H9 (cell line): ENCODE measurements at regions not wholly inside any gene's neighbourhood (a gene's known extent, or its start where the extent isn't known, plus 50 kb on each side); places are given as distances from the start of the nearest gene placed in this dataset.

Source experiments
- DNase-seq: peaks from one replicate; pipeline ENCODE4 v3.0.0-alpha.2; 2017
- H2AFZ ChIP-seq: one replicate; pipeline ENCODE4 v1.6.1; 2013; ENCODE audit warnings: mild to moderate bottlenecking, low read length, control low read depth, moderate library complexity
- H2AK5ac ChIP-seq: 2 replicates; pipeline ENCODE4 v1.6.1; 2013; ENCODE audit warnings: low read length, control low read depth, mixed read lengths; ENCODE audit not compliant: insufficient read length
- H2BK120ac ChIP-seq: one replicate; pipeline ENCODE4 v1.6.1; 2013; ENCODE audit warnings: low read depth, mild to moderate bottlenecking, low read length, control low read depth, inconsistent platforms; ENCODE audit not compliant: poor library complexity, severe bottlenecking
- H2BK12ac ChIP-seq: 2 replicates; pipeline ENCODE4 v1.6.1; 2013; ENCODE audit warnings: low read length, control low read depth, mixed read lengths, low read depth; ENCODE audit not compliant: insufficient read length
- H2BK15ac ChIP-seq: 2 replicates; pipeline ENCODE4 v1.6.1; 2013; ENCODE audit warnings: low read depth, low read length, control low read depth
- H2BK20ac ChIP-seq: one replicate; pipeline ENCODE4 v1.6.1; 2013; ENCODE audit warnings: low read depth, mild to moderate bottlenecking, low read length, control low read depth, inconsistent platforms; ENCODE audit not compliant: poor library complexity, severe bottlenecking
- H2BK5ac ChIP-seq: 2 replicates; pipeline ENCODE4 v1.6.1; 2013; ENCODE audit warnings: low read length, control low read depth, mixed read lengths; ENCODE audit not compliant: insufficient read length
- H3K14ac ChIP-seq: 2 replicates; pipeline ENCODE4 v1.6.1; 2013; ENCODE audit warnings: low read length, control low read depth; ENCODE audit not compliant: insufficient read depth
- H3K18ac ChIP-seq: 2 replicates; pipeline ENCODE4 v1.6.1; 2013; ENCODE audit warnings: low read depth, mild to moderate bottlenecking, mixed read lengths, low read length, control low read depth; ENCODE audit not compliant: insufficient read length
- H3K23ac ChIP-seq: 2 replicates; pipeline ENCODE4 v1.6.1; 2013; ENCODE audit warnings: low read length, control low read depth, mixed read lengths, low read depth; ENCODE audit not compliant: insufficient read length
- H3K23me2 ChIP-seq: 2 replicates; pipeline ENCODE4 v1.6.1; 2013; ENCODE audit warnings: low read depth, mild to moderate bottlenecking, mixed read lengths, low read length, control low read depth; ENCODE audit not compliant: insufficient read length, poor library complexity, severe bottlenecking
- H3K27ac ChIP-seq: 2 replicates; pipeline ENCODE4 v1.5.1; 2013; ENCODE audit warnings: low read length, control low read depth, mixed read lengths, low read depth; ENCODE audit not compliant: insufficient read length
- H3K27me3 ChIP-seq: 2 replicates; pipeline ENCODE4 v1.6.1; 2013; ENCODE audit warnings: low read length, control low read depth, inconsistent platforms; ENCODE audit not compliant: insufficient read depth
- H3K4ac ChIP-seq: 2 replicates; pipeline ENCODE4 v1.6.1; 2013; ENCODE audit warnings: low read depth, mild to moderate bottlenecking, control low read depth, inconsistent platforms, low read length, moderate library complexity
- H3K4me1 ChIP-seq: 2 replicates; pipeline ENCODE4 v1.6.1; 2013; ENCODE audit warnings: low read length, control low read depth, inconsistent platforms; ENCODE audit not compliant: insufficient read depth
- H3K4me2 ChIP-seq: 2 replicates; pipeline ENCODE4 v1.6.1; 2013; ENCODE audit warnings: low read length, control low read depth, mixed read lengths; ENCODE audit not compliant: insufficient read length, insufficient read depth
- H3K56ac ChIP-seq: 2 replicates; pipeline ENCODE4 v1.6.1; 2013; ENCODE audit warnings: low read depth, mild to moderate bottlenecking, mixed read lengths, low read length, control low read depth; ENCODE audit not compliant: insufficient read length
- H3K79me1 ChIP-seq: 2 replicates; pipeline ENCODE4 v1.6.1; 2013; ENCODE audit warnings: low read depth, mild to moderate bottlenecking, moderate library complexity, low read length, control low read depth, inconsistent platforms; ENCODE audit not compliant: insufficient read depth, poor library complexity, severe bottlenecking
- H3K79me2 ChIP-seq: 2 replicates; pipeline ENCODE4 v1.6.1; 2013; ENCODE audit warnings: low read length, control low read depth, inconsistent platforms; ENCODE audit not compliant: insufficient read depth
- H3K9ac ChIP-seq: 2 replicates; pipeline ENCODE4 v1.6.1; 2013; ENCODE audit warnings: low read length, control low read depth, mixed read lengths; ENCODE audit not compliant: insufficient read length; ENCODE audit errors: extremely low read depth
- H3K9me3 ChIP-seq: one replicate; pipeline ENCODE4 v1.6.1; 2013; ENCODE audit warnings: low read depth, low read length, inconsistent platforms; ENCODE audit not compliant: control insufficient read depth
- H3T11ph ChIP-seq: one replicate; pipeline ENCODE4 v1.6.1; 2013; ENCODE audit warnings: mild to moderate bottlenecking, low read length, control low read depth, inconsistent platforms
- H4K20me1 ChIP-seq: one replicate; pipeline ENCODE4 v1.6.1; 2013; ENCODE audit not compliant: control insufficient read depth, insufficient read length, insufficient read depth
- H4K5ac ChIP-seq: 2 replicates; pipeline ENCODE4 v1.6.1; 2013; ENCODE audit warnings: low read depth, mild to moderate bottlenecking, mixed read lengths, low read length, control low read depth; ENCODE audit not compliant: insufficient read length
- H4K8ac ChIP-seq: replicated peaks from 2 replicates; pipeline ENCODE4 v1.6.1; 2013; ENCODE audit warnings: low read length, control low read depth, mixed read lengths, low read depth; ENCODE audit not compliant: insufficient read length
- H4K91ac ChIP-seq: 2 replicates; pipeline ENCODE4 v1.6.1; 2013; ENCODE audit warnings: low read depth, mild to moderate bottlenecking, moderate library complexity, mixed read lengths, low read length, control low read depth; ENCODE audit not compliant: insufficient read length
- H3K27ac Mint-ChIP-seq, 3 experiments: 2 replicates in 2 of 3; 3 replicates in 1 of 3; pipeline ENCODE4 v1.8.0; 2020 to 2021; ENCODE audit warnings: mixed read lengths in 3 of 3, mild to moderate bottlenecking in 1 of 3, moderate library complexity in 1 of 3
- H3K27me3 Mint-ChIP-seq: 2 replicates; pipeline ENCODE4 v1.8.0; 2021; ENCODE audit warnings: low read depth, mild to moderate bottlenecking, moderate library complexity, mixed read lengths
- H3K36me3 Mint-ChIP-seq, 3 experiments: 2 replicates in 2 of 3; 3 replicates in 1 of 3; pipeline ENCODE4 v1.8.0; 2020 to 2021; ENCODE audit warnings: low read depth in 3 of 3, mixed read lengths in 3 of 3; ENCODE audit not compliant: insufficient read depth in 1 of 3
- H3K4me1 Mint-ChIP-seq, 2 experiments: 2 replicates each; pipeline ENCODE4 v1.8.0; 2020; ENCODE audit warnings: mixed read lengths in 2 of 2
- H3K4me3 Mint-ChIP-seq, 2 experiments: 2 replicates in 1 of 2; 3 replicates in 1 of 2; pipeline ENCODE4 v1.8.0; 2020 to 2021; ENCODE audit warnings: mild to moderate bottlenecking in 2 of 2, mixed read lengths in 2 of 2, moderate library complexity in 1 of 2
- H3K9me3 Mint-ChIP-seq, 2 experiments: 2 replicates in 1 of 2; 3 replicates in 1 of 2; pipeline ENCODE4 v1.8.0; 2020; ENCODE audit warnings: mild to moderate bottlenecking in 2 of 2, mixed read lengths in 2 of 2, moderate library complexity in 1 of 2
- CTCF ChIP-seq: fragments of 200-600 bp; sonication (generic); conservative IDR thresholded peaks from 3 replicates; pipeline ENCODE4 v1.8.0; 2021; ENCODE audit warnings: antibody characterized with exemption, mild to moderate bottlenecking
- WGBS: extraction: QIAGEN DNeasy Blood & Tissue Kit; methylation state at CpG from one replicate; pipeline ENCODE4 v1.1.7; 2013; ENCODE audit warnings: missing lambda C conversion rate, low lambda C conversion rate, mixed read lengths; ENCODE audit not compliant: insufficient read length; ENCODE audit errors: extremely low coverage; 5-methylcytosine and 5-hydroxymethylcytosine counted together

GRCh38 chr5:98463676-98464075 is 309.8 kb upstream of the RGMB start:
- no peaks in the 10 kb centered on the region for H4K20me1 ChIP-seq
- no peaks in the 10 kb centered on the region for H3K79me2 ChIP-seq
- no peak overlapping the region for H2BK15ac ChIP-seq
- no peak overlapping the region for H2BK5ac ChIP-seq
- Mint-ChIP-seq H3K4me1 (no peaks in the 10 kb centered on the region), H3K36me3 (peaks cover 0 to 2% (median 0%) of the 10 kb centered on the region in 3 experiments; a peak in 1 of 7 replicates), H3K27me3 (no peaks in the 10 kb centered on the region), H3K9me3 (peaks cover 0 to 3% of the 10 kb centered on the region in 2 experiments; a peak in 1 of 5 replicates), H3K4me3 (no peak overlapping the region), H3K27ac (no peak overlapping the region)
- H3K4me1 ChIP-seq, result no peaks in the 10 kb centered on the region
- no peak overlapping the region for H3K14ac ChIP-seq
- H4K91ac ChIP-seq, result no peak overlapping the region
- no peak overlapping the region for H2AK5ac ChIP-seq
- no peak for TF ChIP-seq CTCF
- H3K56ac ChIP-seq, result no peak overlapping the region
- H3K9ac ChIP-seq, result no peak overlapping the region
- H3T11ph ChIP-seq, result no peak overlapping the region
- no peak overlapping the region for H2BK12ac ChIP-seq
- no peak overlapping the region for H4K5ac ChIP-seq
- H4K8ac ChIP-seq, result no peak overlapping the region
- no peak overlapping the region for H3K4me2 ChIP-seq
- no CpG with 5 or more reads among the region's 5 CpGs for WGBS
- no peaks in the 10 kb centered on the region for H3K79me1 ChIP-seq
- no peak overlapping the region for H3K27ac ChIP-seq
- no peaks in the 10 kb centered on the region for H3K27me3 ChIP-seq
- H3K23ac ChIP-seq, result no peak overlapping the region
- H2BK120ac ChIP-seq, result no peak overlapping the region
- H3K18ac ChIP-seq, result no peak overlapping the region
- H3K9me3 ChIP-seq, result no peaks in the 10 kb centered on the region
- no peak for DNase-seq
- no peak overlapping the region for H2AFZ ChIP-seq
- no peak overlapping the region for H2BK20ac ChIP-seq
- no peak overlapping the region for H3K4ac ChIP-seq
- no peaks in the 10 kb centered on the region for H3K23me2 ChIP-seq
